KOPT-K1 (cell line): ENCODE measurements at regions not wholly inside any gene's neighbourhood (a gene's known extent, or its start where the extent isn't known, plus 50 kb on each side); places are given as distances from the start of the nearest gene placed in this dataset.

ENCODE experiments used
- H3K27ac ChIP-seq: fragments of 200-600 bp; sonication (generic); 2 replicates; pipeline ENCODE4 v1.5.1; 2016; ENCODE audit warnings: antibody characterized with exemption, mild to moderate bottlenecking, low read depth, low read length; ENCODE audit not compliant: poor library complexity, severe bottlenecking
- H3K36me3 ChIP-seq: fragments of 200-600 bp; sonication (generic); 2 replicates; pipeline ENCODE4 v1.5.1; 2017; ENCODE audit warnings: antibody characterized with exemption, mild to moderate bottlenecking, low read length, moderate library complexity; ENCODE audit not compliant: insufficient read depth
- H3K9me3 ChIP-seq: fragments of 200-600 bp; sonication (generic); 2 replicates; pipeline ENCODE4 v1.5.1; 2017; ENCODE audit warnings: antibody characterized with exemption, low read length, mild to moderate bottlenecking; ENCODE audit not compliant: insufficient read depth, poor library complexity, severe bottlenecking

- H3K9me3 ChIP-seq = no peaks in the 10 kb centered on the region
- H3K27ac ChIP-seq = no peak overlapping the region
- H3K36me3 ChIP-seq = no peaks in the 10 kb centered on the region
Measured at GRCh38 chr20:50305636-50306477, 115.2 kb downstream of the CEBPB start.

- Histone ChIP-seq H3K36me3 (no peaks in the 10 kb centered on the region), H3K27ac (no peak overlapping the region), H3K9me3 (no peaks in the 10 kb centered on the region)
Measured at GRCh38 chr20:50306478-50307423, 116.1 kb downstream of the CEBPB start.

GRCh38 chr20:50308166-50308512 is 117.5 kb downstream of the CEBPB start:
- H3K36me3 ChIP-seq = no peaks in the 10 kb centered on the region
- no peaks in the 10 kb centered on the region for H3K9me3 ChIP-seq
- H3K27ac ChIP-seq = no peak overlapping the region

- no peaks in the 10 kb centered on the region for H3K9me3 ChIP-seq
- H3K27ac ChIP-seq = no peak overlapping the region
- H3K36me3 ChIP-seq = no peaks in the 10 kb centered on the region
Measured at GRCh38 chr20:50308513-50309279, 118.1 kb downstream of the CEBPB start.

DNA sequence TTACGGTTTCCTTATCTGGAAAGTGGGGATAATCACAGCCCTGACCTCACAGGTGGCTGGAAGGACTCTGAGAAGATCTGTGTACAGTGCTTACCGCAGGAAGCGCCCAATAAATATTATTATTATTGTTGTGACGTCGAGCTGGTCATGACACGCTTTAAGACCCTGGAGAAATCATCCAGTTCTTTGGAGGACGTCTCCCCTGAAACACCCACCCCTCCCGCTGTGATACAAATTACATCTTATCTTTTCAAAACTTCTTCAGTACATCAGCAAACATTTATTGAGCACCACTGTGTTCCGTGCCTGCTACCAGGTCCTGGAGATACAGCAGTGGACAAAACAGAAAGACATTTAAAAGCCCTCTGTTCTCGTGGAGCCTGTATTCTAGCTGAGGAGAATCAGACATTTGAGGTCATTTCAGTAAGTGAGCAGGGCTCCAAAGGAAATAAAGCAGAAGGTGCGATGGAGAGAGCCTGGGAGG is 118.7 kb downstream of the CEBPB start:
- H3K9me3 ChIP-seq = peaks cover 1% of the 10 kb centered on the region
- no peak overlapping the region for H3K27ac ChIP-seq
- H3K36me3 ChIP-seq = no peaks in the 10 kb centered on the region

DNA sequence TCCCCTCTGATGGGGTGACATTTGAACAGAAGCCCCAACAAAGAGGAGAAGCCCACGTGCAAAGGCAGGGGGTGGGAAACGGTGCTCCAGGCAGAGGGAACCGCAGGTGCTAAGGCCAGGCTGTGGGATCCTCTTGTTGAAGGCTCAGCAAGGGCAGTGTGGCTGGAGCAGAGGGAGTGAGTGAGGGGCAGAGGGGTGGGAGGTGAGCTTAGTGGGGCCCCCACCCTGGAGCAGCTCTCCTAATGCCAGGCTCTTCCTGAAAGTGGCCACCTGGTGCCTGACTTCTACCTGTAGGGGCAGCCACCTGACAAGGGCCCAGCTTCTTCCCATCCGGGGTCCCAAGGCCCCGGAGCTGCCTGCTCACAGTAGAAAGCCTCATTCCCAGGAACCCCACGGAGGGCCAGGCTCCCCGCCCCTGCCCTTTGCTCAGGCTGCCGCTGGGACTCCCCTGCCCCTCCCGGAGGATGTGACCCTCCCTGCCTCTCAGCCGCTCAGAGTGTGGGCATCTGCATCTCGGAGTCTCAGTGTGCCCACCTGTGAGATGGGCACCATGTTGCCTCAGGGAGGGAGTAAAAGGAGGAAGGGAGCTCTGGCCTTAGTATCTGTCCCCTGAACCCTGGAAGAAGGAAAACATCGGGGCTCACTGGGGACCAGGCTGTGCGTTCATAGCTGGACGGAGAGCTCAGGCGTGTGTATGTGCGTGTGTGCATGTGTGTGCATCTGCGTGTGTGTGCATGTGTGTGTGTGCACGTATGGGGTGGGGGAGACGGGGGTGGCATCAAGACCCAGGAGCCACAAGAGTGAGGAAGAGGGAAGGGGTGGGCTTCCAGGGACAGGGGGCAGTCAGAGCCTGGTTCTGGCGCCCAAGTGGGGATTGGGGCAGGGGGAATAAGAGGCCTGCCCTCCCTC is 119.4 kb downstream of the CEBPB start:
- Histone ChIP-seq H3K36me3 (no peaks in the 10 kb centered on the region), H3K9me3 (peaks cover 8% of the 10 kb centered on the region), H3K27ac (no peak overlapping the region)

- Histone ChIP-seq H3K27ac (no peak overlapping the region), H3K36me3 (no peaks in the 10 kb centered on the region), H3K9me3 (peaks cover 10% of the 10 kb centered on the region)
Measured at GRCh38 chr20:50310673-50311051, 120.0 kb downstream of the CEBPB start.

- Histone ChIP-seq H3K36me3 (no peaks in the 10 kb centered on the region), H3K27ac (no peak overlapping the region), H3K9me3 (peaks cover 10% of the 10 kb centered on the region)
Measured at GRCh38 chr20:50311308-50312001, 120.8 kb downstream of the CEBPB start.

DNA sequence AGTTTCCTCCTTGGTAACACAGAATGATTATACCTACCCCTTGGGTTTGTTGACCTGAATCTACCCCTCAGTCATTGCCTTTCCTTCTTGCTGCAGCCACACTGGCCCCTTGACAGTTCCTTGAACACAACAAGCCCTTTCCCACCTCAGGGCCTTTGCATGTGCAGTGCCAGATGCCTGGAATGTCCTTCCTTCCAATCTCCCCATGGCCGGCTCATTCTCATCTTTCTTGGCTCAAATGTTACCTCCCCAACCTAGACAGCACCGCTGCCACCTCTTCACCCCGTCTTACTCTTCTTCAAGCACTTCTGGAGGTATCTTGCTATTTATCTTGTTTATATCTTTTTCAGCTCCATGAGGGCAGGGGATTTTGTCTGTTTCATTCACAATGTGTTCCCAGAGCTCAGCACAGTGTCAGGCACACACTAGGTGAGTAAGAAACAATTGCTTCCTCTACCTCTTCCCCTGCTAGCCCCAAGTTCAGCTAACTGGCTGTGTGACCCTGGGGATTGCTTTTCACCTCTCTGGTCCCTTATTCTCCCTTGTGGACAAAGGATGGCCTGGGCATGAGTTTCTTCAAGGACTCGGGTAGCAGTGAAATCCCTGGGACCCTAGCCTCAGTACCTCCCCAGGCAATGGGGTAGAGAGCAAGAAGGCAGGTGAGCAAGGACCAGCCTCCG is 121.5 kb downstream of the CEBPB start:
- Histone ChIP-seq H3K27ac (no peak overlapping the region), H3K36me3 (no peaks in the 10 kb centered on the region), H3K9me3 (peaks cover 10% of the 10 kb centered on the region)

GRCh38 chr20:50312682-50313521 is 122.3 kb downstream of the CEBPB start:
- H3K36me3 ChIP-seq = no peaks in the 10 kb centered on the region
- H3K27ac ChIP-seq = no peak overlapping the region
- H3K9me3 ChIP-seq = peaks cover 10% of the 10 kb centered on the region

DNA sequence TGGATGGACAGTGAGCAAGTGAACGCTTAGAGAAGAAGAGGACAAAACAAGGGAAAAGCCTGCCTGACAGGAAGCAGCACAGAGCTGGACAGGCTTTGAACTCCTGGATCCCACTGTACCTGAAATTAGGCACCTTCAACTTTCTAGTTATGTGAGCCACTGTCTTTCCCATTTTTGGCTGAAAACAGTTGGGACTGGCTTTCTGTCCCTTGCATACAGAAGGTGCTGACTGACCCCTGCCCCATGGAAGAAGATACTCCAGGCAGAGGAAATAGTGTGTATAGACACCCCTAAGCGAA is 122.8 kb downstream of the CEBPB start:
- Histone ChIP-seq H3K36me3 (no peaks in the 10 kb centered on the region), H3K9me3 (peaks cover 10% of the 10 kb centered on the region), H3K27ac (no peak overlapping the region)

DNA sequence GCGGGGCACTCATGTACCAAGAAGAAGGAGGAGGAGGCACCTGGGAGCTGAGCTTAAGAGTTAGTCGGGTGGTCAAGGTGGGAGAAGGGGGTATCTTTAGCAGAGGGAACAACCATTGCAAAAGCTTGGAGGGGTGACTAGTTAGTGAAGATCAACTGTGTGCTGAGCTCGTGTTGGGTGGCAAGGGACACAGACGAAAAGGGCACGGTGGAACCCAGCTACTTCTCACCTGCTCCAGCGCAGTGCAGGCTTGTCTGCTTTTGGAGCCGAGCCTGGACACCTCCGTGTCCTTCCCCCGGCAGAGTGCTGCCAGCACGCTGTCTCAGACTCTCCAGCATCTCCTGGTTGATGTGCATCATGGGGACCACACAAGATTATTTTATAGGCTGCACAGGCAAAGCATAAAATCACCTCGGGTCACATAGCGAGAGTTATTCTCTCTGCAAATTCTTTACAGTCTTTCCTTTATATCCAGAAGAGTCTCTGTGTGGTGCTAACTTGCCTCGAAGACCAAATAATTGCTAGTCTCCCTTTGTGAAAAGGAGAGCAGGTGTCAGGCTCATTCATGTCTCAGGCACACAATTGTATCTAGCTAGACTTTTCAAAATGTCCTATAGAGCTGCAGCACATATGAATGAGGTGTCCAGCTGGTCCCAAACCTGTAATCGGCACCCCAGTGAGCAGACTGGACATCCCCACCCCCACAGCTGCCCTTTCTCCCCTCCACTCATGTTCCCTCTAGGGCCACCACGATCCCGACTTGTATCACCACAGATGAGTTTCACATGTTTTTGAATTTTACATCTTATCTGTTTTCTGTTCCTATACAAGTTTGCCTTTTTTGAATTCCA is 123.4 kb downstream of the CEBPB start:
- Histone ChIP-seq H3K9me3 (peaks cover 10% of the 10 kb centered on the region), H3K27ac (no peak overlapping the region), H3K36me3 (no peaks in the 10 kb centered on the region)
